GM19372 (cell line): ENCODE measurements at regions not wholly inside any gene's neighbourhood (a gene's known extent, or its start where the extent isn't known, plus 50 kb on each side); places are given as distances from the start of the nearest gene placed in this dataset.

Experiments
- ATAC-seq: cut with Tn5 transposase; IDR thresholded peaks from one replicate; pipeline ENCODE4 v1.9.1; 2021; ENCODE audit warnings: mild to moderate bottlenecking, low read depth, moderate library complexity; ENCODE audit not compliant: unreplicated experiment

DNA sequence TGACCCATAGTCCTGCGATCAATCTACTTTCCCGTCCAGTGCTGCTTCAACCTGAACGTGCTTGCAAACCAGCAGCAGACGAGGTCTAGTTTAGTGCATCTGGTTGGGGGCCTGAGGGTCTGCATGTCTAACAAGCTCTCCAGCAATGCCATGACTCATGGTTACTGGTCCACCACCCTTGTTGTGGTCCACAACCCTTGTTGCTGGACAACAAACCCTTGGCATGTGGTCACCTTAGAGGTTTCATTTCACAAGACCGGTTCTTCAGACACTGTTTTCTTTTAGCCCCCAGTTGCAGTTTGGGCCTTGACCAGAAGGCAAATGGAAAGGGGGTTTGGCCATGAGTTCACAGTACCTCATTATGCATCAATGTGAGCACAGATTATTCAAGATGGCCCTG, 424.8 kb downstream of the QKI start:
- ATAC-seq, result no peak

GRCh38 chr6:163837691-163838431, 423.3 kb downstream of the QKI start:
- ATAC-seq, result no peak

GRCh38 chr6:163836876-163837690, 422.6 kb downstream of the QKI start:
- no peak for ATAC-seq

- ATAC-seq, result no peak
Measured at GRCh38 chr6:163835439-163836171, 421.1 kb downstream of the QKI start.

DNA sequence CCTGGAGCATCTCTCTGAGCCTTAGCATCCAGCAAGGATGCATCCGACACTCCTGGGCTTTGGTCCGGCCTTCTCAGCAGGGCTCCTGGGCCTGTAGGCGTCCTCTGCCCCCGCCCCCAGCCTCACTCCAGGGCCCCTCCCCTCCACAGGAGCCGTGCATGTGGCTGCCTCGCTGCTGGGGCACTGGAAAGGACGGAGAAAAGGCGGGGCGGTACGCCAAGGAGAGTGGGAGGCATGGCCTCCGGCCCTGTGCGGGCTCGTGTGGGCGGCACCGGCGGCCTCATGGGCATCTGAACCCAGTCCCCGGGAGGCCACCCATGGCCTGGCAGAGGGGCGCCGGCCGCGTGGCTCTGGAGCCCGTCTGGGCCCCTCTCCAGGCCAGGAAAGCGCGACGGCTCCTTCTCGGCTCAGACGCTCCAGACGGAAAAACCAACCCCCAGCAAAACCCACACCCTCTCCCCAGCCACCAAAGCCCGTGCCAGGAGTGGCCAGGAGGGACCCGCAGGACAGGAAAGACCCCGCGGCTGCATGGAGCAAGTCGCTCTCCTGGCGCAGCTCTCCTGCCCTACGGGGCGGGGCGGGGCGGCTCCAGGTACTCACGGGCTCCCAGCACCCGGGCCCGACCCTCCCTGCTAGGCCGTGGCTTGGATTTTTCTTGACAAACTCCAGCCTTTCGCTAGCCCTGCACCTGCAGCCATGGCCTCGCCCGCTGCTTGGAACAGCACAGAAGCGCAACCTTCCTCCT, 419.9 kb downstream of the QKI start:
- ATAC-seq, result no peak

GRCh38 chr6:163831736-163832135, 417.2 kb downstream of the QKI start:
- ATAC-seq, result no peak

DNA sequence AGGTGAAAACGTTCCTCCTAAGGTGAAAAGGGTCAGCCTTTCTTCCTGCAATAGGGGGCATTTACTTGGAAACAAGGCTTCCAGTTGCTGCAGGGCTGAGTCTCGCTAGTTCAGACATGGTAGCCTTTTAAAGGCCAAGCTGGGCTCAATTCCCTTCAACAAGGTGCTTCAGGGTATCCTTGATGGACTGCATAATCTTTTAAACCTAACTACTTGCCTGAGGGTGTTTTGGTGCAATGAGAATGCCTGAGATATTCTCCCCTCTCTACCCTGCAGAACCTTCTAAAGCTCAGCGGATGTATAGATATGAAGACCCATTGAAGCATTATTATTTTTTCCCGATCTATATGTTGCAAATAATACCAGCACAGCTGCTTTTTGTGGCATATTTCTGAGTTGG, 416.1 kb downstream of the QKI start:
- ATAC-seq, result no peak

- no peak for ATAC-seq
Measured at GRCh38 chr6:163828038-163828795, 413.7 kb downstream of the QKI start.

DNA sequence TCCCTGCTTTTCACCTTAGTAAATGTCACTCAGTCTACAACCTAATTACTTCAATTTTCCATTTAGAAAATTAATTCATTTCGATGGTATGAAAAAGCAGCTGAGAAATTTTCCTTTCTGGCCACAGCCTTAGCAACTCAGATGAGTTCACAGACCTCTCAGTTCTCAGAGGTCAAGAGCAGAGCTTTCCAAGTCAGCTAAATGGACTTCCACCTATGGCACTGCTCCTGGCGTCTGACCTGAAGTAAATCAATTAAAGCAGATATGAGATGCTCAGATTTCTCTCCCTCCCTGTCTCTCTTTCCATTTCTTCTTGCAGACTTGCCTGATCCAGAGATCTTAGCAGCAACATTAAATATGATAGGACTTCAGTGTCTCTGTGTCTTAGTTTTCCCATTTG, 412.6 kb downstream of the QKI start:
- ATAC-seq, result no peak

GRCh38 chr6:163826629-163827028, 412.1 kb downstream of the QKI start:
- ATAC-seq, result no peak

DNA sequence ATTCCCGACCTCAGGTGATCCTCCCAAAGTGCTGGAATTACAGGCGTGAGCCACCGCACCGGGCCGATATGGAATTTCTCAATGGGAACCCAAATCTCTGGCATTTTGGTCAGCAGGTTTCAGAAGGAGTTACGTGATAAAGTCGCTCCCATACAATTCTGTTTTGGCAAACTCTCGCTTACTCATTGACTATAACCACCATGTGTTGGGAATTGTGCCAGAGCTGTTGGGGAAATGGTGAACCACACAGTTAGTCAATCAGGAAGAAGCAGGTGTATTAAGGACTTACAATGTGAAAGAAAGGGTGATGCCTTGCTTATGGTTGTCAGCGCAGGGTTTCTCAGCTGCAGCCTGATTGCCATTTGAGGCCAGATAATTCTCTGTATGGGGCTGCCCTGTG, 410.5 kb downstream of the QKI start:
- no peak for ATAC-seq

- no peak for ATAC-seq
Measured at GRCh38 chr6:163823577-163823976, 409.1 kb downstream of the QKI start.

GRCh38 chr6:163820745-163821458, 406.4 kb downstream of the QKI start:
- no peak for ATAC-seq

DNA sequence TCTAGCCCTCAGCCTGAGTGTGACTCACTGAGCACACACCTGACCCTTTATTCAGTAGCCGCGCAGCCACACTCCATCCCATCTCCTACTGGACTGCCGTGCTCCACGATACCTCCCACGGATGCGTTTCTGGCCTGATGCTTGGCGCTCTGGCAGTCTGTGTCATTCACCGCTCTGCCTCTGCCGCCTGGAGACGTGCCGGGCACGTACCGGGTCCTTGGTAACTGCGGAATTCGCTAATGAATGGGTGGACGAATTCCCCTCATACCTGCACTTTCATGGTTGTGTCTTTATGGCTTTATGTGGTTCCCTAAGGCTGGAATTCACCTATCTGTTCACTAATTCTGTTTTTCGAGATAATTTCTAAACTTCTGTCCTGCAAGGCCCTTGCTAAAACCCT, 405.7 kb downstream of the QKI start:
- no peak for ATAC-seq

DNA sequence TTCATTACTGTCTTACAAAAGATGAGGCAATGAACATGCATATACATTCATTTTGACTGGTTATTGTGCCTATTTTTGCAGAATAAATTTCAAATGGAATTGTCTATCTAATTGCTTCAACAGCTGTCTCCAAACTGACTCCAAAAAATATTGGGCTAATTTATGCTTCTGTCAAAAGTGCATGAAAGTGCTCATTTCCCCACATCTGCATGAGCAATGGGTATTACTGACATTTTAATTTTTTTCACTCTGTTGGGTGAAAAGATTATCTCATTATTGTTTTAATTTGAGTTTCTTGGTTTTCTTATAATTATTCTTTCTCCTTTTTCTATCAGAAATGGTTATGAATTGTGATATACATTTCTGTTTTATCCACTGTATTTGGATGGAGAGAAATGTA, 404.2 kb downstream of the QKI start:
- no peak for ATAC-seq

DNA sequence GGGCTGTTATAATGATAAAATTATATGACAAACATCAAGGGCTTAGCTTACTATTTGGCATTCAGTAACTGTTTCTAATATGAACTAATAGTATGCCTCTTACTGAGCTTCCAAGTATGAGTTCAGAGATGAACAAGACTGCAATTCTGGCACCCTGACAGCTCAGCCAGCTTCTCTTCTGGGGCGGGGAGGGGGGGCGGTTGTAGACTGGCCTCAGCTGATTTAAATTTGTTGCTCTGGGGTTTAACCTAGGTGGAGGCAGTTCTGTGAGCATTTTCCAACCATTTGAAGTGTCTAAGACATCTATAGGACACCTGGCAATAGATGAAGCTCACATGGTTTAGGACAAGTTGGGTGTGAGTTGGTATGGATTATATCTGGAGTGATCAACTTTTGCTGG, 401.9 kb downstream of the QKI start:
- ATAC-seq, result no peak

DNA sequence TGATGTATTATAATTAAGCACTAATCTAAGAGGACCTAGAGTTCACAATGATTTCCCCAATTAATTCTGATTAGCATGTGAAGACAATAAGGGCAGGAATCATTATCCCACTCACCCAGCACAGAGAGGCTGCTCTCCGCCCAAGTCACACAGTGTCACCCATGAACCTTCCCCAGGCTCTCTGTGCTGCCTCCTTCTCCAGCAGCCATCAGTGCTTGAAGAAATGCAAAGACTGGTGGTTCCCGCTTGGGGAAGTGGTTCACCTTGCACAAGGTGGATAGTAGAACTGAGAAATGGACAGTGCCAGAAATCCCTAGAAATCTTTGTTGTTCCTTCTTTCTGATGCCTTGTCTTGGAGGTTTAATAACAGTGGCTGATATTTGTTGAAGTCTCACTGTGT, 401.3 kb downstream of the QKI start:
- ATAC-seq, result no peak

DNA sequence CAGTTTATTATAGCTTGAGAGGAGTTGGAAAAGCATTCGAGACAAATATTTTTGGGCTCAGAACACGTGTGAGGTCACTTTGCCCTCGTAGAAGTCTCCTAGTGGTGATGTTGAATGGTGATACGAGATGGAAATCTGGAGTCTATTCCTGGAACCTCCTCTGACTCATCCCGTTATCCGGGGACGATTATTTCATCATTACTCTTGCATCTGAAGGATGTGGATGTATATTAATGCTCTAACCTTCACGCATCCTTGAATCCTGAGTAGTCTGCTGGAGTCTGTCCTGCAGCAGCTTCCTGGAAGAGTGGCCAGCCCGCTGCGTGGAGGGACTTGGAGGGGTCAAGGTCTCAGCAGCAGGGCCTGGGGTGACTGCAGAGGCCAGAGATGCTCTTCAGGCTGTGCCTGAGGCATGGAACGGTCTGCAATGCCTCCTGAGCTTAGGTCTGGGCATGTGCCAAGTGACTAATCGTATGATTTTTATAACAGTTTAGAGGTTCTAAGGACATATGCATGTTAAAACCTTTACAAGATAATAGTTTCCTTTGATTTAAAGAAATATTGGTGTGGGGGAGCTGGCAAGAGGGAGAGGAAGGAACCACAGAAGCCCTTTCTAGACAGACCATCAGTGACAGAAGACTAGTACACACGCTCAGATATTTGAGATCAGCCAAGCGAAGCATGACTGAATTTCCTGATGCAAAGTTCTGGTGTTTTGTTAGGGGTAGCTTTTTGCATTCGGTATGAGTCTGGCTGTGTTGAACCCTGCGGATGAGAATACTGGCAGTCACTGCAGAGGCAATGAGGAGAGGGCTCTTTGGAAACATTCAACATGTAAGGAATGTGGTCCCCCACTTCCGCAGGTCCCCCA, 400.2 kb downstream of the QKI start:
- ATAC-seq, result peak; percentile 46
